Brain pericyte (primary cell): ENCODE measurements at regions not wholly inside any gene's neighbourhood (a gene's known extent, or its start where the extent isn't known, plus 50 kb on each side); places are given as distances from the start of the nearest gene placed in this dataset.

Source experiments
- DNase-seq: peaks from one replicate; pipeline ENCODE4 v3.0.0-alpha.2; 2012; ENCODE audit warnings: low read depth, low spot score

GRCh38 chr19:27901078-27901477, 1311.9 kb downstream of the UQCRFS1 start:
- no peak for DNase-seq

DNA sequence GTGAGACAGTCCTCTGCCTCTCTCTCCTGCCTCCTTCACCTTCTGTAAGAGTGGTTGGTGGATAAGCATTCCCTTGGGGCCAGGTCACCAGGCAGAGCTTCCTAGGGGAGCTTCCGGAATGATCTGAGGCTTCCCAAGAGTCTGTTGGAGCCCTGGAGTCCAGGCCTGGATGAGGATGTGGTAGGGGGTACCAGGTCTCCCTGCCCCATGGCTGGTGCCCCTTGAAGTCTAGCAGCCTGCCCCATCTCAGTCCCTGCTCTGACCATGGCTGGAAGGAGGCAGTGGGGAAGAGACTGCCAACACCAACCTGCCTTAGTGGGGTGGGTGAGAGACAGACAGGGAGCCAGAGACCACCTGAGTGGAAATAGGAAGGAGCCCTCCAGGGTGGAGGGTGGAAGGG, 1316.9 kb downstream of the UQCRFS1 start:
- DNase-seq = no peak

DNA sequence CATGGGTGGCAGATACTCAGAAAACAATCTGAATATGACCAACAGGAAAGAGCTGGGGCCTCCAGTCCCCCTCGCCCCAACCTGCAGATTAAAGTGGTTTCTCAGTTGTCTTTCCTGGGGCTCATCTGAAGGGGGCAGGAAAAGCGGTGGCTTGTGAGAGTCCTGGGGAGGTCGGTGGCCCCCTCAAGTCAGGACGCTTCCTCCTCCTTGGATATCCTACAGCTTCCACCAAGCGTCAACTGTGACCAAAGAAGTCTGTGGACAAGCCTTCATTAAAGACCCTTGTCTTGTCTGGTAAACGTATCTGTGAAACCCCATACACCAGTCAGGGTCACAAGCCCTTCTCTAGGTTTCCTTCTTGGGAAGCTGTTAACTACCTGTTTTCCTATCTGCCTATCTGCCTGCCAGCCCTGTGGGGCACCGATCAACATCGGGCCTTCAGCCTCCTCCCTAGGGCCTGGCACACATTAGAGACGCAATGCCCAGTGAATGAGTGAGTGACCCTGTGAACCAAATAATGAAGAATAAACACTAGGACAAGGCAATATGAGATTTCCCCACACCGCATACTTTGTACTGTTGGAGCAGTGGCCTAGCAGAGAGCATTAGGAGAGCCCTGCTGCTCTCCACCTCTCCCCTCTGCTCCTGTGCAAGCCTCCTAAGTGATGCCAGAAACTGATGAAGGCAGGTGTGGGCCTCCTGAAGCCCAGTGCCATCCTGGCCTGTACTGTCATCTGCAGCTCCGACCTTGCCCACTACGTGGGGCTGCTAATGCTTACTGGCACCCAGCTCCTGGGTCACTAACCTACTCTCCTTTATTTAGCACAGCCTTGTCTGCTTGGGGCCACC, 1317.8 kb downstream of the UQCRFS1 start:
- DNase-seq = no peak

DNA sequence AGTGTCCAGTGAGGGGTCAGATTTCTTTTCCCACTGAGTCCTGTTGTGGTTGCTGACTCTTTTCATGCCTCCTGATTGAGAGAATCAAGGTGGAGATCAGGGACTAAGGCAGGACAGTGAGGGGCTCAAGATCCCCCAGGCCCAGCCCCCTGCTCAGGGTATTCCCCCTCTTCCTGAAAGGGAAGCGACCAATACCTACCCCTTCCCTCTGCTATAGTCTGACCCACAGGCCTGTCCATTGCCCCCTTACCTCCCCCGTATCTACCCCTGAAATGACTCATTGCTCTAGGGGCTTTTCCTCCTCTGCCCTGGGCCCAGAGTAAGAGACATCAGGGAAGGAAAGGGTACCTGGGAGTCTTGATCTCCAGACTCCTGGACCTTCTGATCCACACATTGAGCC, 1320.5 kb downstream of the UQCRFS1 start:
- no peak for DNase-seq

- no peak for DNase-seq
These were observed 1321.5 kb downstream of the UQCRFS1 start for GRCh38 chr19:27891411-27891810.

DNA sequence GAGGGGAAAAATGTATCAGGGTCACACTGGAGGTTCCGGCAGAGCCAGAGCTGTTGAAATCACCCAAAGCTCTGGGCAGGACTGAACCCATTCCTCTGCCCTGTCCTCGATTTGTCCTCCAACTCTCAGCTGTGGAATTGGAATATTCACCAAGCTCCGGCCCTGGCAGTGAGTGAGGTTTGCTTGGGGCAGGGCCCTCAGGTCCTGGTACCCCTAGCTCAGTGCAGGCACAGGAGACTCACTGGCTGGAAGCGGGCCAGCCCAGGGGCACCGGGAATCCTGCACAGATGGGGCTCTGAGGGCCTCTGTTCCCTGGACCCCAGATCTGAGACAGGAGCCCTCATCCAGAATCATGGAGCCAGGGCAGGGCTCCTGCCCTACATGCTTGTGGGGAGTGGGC, 1322.3 kb downstream of the UQCRFS1 start:
- no peak for DNase-seq

DNA sequence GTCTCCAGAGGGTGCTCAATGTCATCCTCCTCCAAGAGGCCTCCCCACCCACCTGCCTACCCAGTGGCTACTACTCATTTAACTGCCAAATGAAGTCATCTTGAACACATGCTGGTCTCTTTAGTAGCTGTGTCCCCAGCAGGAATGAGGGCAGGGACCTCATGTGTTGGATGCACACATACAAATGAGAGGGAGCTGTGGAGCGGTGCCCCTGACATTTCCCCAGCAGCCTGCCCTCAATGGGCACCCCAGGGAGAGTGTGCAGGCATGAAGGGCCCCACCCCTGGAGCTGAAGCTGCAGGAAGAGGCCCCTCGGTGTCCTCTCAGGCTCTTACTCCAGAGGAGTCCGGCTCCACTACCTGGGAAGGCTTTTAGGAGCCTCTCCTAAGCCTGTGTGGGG, 1322.7 kb downstream of the UQCRFS1 start:
- no peak for DNase-seq

DNA sequence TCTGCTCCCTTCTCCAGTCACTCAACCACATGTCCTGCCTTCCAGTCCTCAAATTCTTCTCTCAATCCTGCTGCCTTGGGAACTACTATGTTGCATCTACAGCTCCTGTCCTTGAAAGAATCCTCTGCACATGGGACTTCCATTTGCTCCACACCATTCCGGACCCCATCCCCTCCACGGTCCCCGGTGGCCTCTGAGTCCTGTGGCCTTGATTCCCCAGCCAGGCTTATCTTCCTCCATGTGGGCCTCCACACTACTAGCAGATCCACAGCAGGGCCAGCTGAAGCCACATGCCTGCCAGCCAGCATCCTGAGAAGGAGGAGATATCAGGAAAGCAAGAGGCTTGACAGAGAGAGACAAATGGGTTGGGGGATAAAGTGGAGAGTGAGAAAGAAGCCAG, 1323.8 kb downstream of the UQCRFS1 start:
- no peak for DNase-seq

DNA sequence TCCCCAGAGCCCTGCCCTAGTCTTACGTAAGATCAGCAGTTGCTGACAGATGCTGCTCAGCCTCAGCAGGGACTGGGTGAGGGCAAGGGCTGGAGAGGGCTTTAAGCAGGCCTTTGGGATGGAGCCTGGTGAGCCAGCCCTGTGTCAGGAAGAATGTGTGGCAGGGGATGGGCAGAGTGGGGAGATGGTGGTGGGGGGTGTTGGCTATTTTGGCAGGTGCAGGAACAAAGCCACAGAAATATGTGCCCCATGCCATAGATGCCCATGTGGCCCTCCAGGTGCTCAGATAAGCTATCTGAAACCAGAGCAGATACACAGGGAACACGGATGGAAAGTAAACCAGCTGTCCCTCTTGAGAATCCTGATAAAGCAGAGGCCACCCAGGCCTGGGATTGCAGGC, 1325.0 kb downstream of the UQCRFS1 start:
- DNase-seq = no peak

GRCh38 chr19:27885359-27885758, 1327.6 kb downstream of the UQCRFS1 start:
- DNase-seq = no peak

- DNase-seq = no peak
These were observed 1328.6 kb downstream of the UQCRFS1 start for GRCh38 chr19:27884376-27884775.

GRCh38 chr19:27881213-27881612, 1331.7 kb downstream of the UQCRFS1 start:
- no peak for DNase-seq

- DNase-seq = no peak
These were observed 1335.9 kb downstream of the UQCRFS1 start for GRCh38 chr19:27876976-27877512.

GRCh38 chr19:27876489-27876888, 1336.5 kb downstream of the UQCRFS1 start:
- DNase-seq = no peak

GRCh38 chr19:27872370-27872769, 1340.6 kb downstream of the UQCRFS1 start:
- no peak for DNase-seq

GRCh38 chr19:27870293-27870692, 1342.7 kb downstream of the UQCRFS1 start:
- DNase-seq = no peak

DNA sequence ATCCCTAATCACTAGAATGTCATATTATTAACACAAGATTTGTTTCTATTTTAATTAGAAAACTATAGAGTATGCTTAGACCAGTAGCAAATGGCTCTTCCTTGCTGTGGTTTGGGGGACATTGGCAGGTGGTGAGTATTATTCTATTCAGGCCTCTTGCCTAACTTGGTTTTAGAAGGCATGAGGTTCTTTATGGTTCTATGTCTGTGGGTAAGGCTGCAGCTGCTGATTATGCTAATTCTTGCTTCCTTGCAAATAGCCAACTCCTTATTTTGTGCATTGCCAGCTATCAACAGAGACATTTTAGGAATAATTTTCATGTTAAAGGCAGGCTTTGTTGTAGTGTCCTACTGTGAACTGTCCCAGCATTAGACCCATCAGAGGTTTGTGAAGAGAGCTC, 1344.9 kb downstream of the UQCRFS1 start:
- no peak for DNase-seq

- DNase-seq = no peak
These were observed 1346.8 kb downstream of the UQCRFS1 start for GRCh38 chr19:27865927-27866777.

DNA sequence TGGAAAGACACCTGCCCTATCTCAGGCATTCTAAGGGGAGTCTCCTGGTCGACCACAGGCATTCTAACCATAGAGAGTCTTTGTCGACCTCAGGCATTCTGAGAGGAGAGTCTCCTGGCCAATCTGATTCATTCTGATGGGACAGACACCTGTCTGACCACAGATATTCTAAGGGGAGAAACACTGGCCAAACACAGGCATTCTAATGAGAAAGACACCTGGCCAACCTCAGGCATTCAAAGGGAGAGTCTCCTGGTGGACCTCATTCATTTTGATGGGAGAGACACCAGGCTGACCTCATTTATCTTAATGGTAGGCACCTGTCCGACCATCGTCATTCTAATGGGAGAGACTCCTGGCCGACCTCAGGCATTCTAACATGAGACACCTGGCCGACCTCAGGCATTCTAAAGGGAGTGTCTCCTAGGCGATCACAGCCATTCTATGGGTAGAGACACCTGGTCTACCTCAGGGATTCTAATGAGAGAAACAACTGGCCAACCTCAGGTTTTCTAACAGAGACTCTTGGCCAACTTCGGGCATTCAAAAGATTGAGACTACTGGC, 1351.5 kb downstream of the UQCRFS1 start:
- DNase-seq = no peak

DNA sequence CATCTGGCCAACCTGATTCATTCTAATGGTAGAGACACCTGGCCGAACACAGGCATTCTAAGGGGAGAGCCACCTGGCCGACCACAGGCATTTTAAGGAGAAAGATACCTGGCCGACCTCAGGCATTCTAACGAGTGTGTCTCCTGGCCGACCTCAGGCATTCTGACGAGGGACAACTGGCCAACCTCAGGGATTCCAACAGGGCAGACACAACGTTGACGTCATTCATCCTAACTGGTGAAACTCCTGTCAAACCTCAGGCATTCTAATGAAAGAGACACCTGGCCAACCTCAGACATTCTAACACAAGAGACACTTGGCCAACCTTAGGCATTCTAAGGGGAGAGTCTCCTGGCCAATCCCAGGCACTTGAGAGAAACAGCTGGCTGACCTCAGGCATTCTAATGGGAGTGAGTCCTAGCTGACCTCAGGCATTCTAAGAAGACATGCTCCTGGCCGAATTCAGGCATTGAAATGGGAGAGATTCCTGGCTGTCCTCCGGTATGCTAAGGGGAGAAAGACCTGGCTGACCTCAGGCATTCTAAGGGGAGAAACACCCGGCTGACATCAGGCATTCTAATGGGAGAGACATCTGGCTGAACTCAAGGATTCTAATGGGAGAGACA, 1352.5 kb downstream of the UQCRFS1 start:
- no peak for DNase-seq

DNA sequence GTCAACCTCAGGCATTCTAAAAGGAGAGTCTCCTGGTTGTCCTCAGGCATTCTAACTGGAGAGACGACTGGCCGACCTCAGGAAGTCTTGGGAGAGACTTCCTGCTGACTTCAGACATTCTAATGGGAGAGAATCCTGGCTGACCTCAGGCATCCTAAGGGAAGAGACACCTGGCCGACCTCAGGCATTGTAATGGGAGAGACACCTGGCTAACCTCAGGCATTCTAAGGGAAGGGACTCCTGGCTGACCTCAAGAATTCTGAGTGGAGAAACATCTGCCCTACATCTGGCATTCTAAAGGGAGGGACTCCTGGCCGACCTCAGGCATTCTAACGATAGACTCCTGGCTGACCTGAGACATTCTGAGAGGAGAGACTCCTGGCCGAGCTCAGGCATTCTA, 1353.3 kb downstream of the UQCRFS1 start:
- no peak for DNase-seq
